Thyroid gland (tissue), 4 donors: ENCODE measurements at regions not wholly inside any gene's neighbourhood (a gene's known extent, or its start where the extent isn't known, plus 50 kb on each side); places are given as distances from the start of the nearest gene placed in this dataset.

Experiments
- DNase-seq, 2 donors: peaks; one replicate each; pipeline ENCODE4 v3.0.0-alpha.2; 2019
- H3K27ac ChIP-seq, 3 donors: fragments of 200-600 bp; sonication (generic); 1 replicate in 2 of 3; 2 replicates in 1 of 3; pipeline ENCODE4 v1.5.1; 2016 to 2019; ENCODE audit warnings: mild to moderate bottlenecking in 1 of 3, moderate library complexity in 1 of 3
- H3K27me3 ChIP-seq: fragments of 200-600 bp; sonication (generic); one replicate; pipeline ENCODE4 v1.5.1; 2019
- H3K36me3 ChIP-seq, 2 donors: fragments of 200-600 bp; sonication (generic); one replicate each; pipeline ENCODE4 v1.5.1; 2016 to 2019
- H3K4me1 ChIP-seq, 2 donors: fragments of 200-600 bp; sonication (generic); one replicate each; pipeline ENCODE4 v1.5.1; 2017 to 2019
- H3K4me3 ChIP-seq, 3 donors: fragments of 200-600 bp; sonication (generic); replicated peaks in 1 of 3; 1 replicate in 2 of 3; 2 replicates in 1 of 3; pipeline ENCODE4 v1.5.1; 2016; ENCODE audit warnings: mild to moderate bottlenecking in 1 of 3
- H3K9me3 ChIP-seq: fragments of 200-600 bp; sonication (generic); one replicate; pipeline ENCODE4 v1.5.1; 2017
- POLR2A ChIP-seq, 2 donors: fragments of 450-650 bp; IDR thresholded peaks; one replicate each; pipeline ENCODE4 v1.6.1; 2017; ENCODE audit warnings: antibody characterized with exemption in 2 of 2, mild to moderate bottlenecking in 2 of 2, moderate library complexity in 1 of 2
- WGBS, 2 donors: methylation state at CpG; one replicate each; pipeline ENCODE4 v1.1.5; 2017; 5-methylcytosine and 5-hydroxymethylcytosine counted together
- intact Hi-C: fragments of 100-400 bp; cut with DNase I; formaldehyde crosslinking; loops from one replicate; pipeline ENCODE4 v1.15.1; 2023
- TF ChIP-seq, protein P1 (sequence below), 6 experiments: fragments of 200-600 bp in 3 of 6; fragments of 450-650 bp in 3 of 6; sonication (generic) in 3 of 6; IDR thresholded peaks; one replicate each; pipeline ENCODE4 v1.5.1; 2016 to 2019; ENCODE audit warnings: antibody characterized with exemption in 6 of 6, mild to moderate bottlenecking in 2 of 6, inconsistent platforms in 1 of 6, moderate library complexity in 1 of 6

GRCh38 chr11:26127336-26127735 lies 204.6 kb upstream of the ANO3 start:
- TF ChIP-seq POLR2A (IDR thresholded peaks at IDR 0.05), result no peak
- TF ChIP-seq, protein P1, sequence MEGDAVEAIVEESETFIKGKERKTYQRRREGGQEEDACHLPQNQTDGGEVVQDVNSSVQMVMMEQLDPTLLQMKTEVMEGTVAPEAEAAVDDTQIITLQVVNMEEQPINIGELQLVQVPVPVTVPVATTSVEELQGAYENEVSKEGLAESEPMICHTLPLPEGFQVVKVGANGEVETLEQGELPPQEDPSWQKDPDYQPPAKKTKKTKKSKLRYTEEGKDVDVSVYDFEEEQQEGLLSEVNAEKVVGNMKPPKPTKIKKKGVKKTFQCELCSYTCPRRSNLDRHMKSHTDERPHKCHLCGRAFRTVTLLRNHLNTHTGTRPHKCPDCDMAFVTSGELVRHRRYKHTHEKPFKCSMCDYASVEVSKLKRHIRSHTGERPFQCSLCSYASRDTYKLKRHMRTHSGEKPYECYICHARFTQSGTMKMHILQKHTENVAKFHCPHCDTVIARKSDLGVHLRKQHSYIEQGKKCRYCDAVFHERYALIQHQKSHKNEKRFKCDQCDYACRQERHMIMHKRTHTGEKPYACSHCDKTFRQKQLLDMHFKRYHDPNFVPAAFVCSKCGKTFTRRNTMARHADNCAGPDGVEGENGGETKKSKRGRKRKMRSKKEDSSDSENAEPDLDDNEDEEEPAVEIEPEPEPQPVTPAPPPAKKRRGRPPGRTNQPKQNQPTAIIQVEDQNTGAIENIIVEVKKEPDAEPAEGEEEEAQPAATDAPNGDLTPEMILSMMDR (IDR thresholded peaks at IDR 0.05), result no peak
- Histone ChIP-seq H3K4me1 (no peaks in the 10 kb centered on the region), H3K27ac (no peak overlapping the region), H3K9me3 (no peaks in the 10 kb centered on the region), H3K4me3 (no peak overlapping the region), H3K36me3 (no peaks in the 10 kb centered on the region), H3K27me3 (no peaks in the 10 kb centered on the region)
- intact Hi-C loops, result no loop called here
- DNase-seq, result no peak

GRCh38 chr11:26131406-26131805 lies 200.5 kb upstream of the ANO3 start:
- no peak for TF ChIP-seq POLR2A (IDR thresholded peaks at IDR 0.05)
- TF ChIP-seq, protein P1 (IDR thresholded peaks at IDR 0.05), result no peak
- Histone ChIP-seq H3K4me3 (no peak overlapping the region), H3K27ac (no peak overlapping the region), H3K27me3 (no peaks in the 10 kb centered on the region), H3K4me1 (no peaks in the 10 kb centered on the region), H3K9me3 (no peaks in the 10 kb centered on the region), H3K36me3 (no peaks in the 10 kb centered on the region)
- intact Hi-C loops, result no loop called here
- no peak for DNase-seq

DNA sequence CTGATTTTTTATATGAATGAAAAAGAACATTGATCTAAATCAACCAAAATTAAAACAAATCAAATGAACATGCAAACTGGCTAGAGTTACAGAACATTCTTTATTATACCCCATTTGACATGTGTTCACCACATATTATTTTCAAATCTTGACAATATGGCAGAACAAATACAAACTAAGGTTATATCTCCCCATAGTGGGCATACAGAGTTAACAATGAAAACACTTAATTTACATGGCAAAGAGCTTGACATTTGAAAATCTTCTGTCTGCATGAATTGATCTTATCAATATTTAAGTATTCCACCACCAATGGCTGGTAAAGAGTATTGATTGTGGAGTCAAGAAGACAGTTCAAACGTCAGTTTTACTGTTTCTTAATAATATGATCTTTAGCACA lies 197.9 kb upstream of the ANO3 start:
- intact Hi-C loops, result no loop called here
- TF ChIP-seq POLR2A (IDR thresholded peaks at IDR 0.05), result no peak
- TF ChIP-seq, protein P1 (IDR thresholded peaks at IDR 0.05), result no peak
- WGBS, 2 donors, result 76 to 80% methylated on average over 1 of the region's 1 CpG

DNA sequence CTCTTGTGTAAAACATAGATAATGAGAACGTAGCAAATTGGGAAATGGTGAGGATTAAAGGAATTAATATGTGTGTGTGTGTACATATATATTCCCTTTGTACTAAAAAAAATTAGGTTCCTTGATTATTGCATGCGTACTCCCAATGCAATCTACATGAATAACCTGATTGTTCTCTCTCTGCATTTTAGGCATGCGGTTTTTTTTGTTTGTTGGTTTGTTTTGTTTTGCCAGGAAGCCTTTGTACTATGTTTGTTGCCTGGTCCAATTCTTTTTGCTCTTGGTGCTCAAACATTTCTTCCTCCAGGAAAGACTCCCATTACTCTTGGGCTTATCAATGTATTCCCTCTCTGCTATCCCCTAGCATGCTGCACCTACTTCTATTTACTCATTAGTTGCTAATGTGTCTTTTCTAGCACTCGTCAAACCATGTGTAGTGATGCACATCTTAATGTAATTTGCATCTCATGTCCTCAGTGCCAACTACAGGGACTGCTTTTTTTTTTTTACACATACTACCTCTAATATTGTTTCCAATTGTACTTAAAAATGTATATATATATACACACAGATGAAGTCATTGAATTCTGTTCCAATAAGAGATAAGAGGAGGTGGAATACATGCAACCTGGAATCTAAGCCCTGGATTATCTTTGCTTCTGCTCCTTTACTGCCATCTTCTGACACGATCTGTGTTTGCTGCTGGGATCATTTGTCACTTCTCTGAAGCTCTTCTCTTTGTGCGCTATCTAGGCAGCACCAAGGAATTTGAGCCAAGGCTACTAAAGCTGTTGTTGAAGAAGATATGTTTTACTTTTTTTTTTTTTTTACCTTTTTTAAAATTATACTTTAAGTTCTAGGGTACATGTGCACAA lies 197.2 kb upstream of the ANO3 start:
- no peak for TF ChIP-seq POLR2A (IDR thresholded peaks at IDR 0.05)
- TF ChIP-seq, protein P1 (IDR thresholded peaks at IDR 0.05), result peak in 4 of 6 experiments; percentile 7 to 33 (median 19)
- intact Hi-C loops, result no loop called here
- 67% methylated on average over 6 of the region's 6 CpGs for WGBS, 2 donors

More for the DNA sequence above, 197.9 kb upstream of the ANO3 start:
- no peak for DNase-seq
- no peaks in the 10 kb centered on the region for H3K4me1 ChIP-seq
- no peaks in the 10 kb centered on the region for H3K36me3 ChIP-seq
- H3K9me3 ChIP-seq, result no peaks in the 10 kb centered on the region
- H3K27me3 ChIP-seq, result no peaks in the 10 kb centered on the region
- H3K4me3 ChIP-seq, result no peak overlapping the region
- no peak overlapping the region for H3K27ac ChIP-seq

GRCh38 chr11:26137651-26138050 lies 194.3 kb upstream of the ANO3 start:
- Histone ChIP-seq H3K4me1 (no peaks in the 10 kb centered on the region), H3K27me3 (no peaks in the 10 kb centered on the region), H3K36me3 (no peaks in the 10 kb centered on the region), H3K9me3 (no peaks in the 10 kb centered on the region), H3K27ac (no peak overlapping the region), H3K4me3 (no peak overlapping the region)
- TF ChIP-seq POLR2A (IDR thresholded peaks at IDR 0.05), result no peak
- TF ChIP-seq, protein P1 (IDR thresholded peaks at IDR 0.05), result no peak
- WGBS, 2 donors, result 87 to 91% methylated on average over 2 of the region's 2 CpGs
- DNase-seq, result no peak
- intact Hi-C loops, result no loop called here

More for the DNA sequence above, 197.2 kb upstream of the ANO3 start:
- no peaks in the 10 kb centered on the region for H3K9me3 ChIP-seq
- H3K27me3 ChIP-seq, result no peaks in the 10 kb centered on the region
- no peak overlapping the region for H3K4me3 ChIP-seq
- DNase-seq, result no peak
- no peaks in the 10 kb centered on the region for H3K4me1 ChIP-seq
- H3K36me3 ChIP-seq, result no peaks in the 10 kb centered on the region
- H3K27ac ChIP-seq, result no peak overlapping the region
